MG63 (cell line): ENCODE measurements at regions not wholly inside any gene's neighbourhood (a gene's known extent, or its start where the extent isn't known, plus 50 kb on each side); places are given as distances from the start of the nearest gene placed in this dataset.

ENCODE experiments used
- DNase-seq: peaks from one replicate; pipeline ENCODE4 v3.0.0-alpha.2; 2020
- H3K27me3 ChIP-seq: fragments of 250-450 bp; sonication (Bioruptor Pico); 2 replicates; pipeline ENCODE4 v1.5.1; 2020; ENCODE audit warnings: mild to moderate bottlenecking, moderate library complexity
- H3K36me3 ChIP-seq: fragments of 250-450 bp; sonication (Bioruptor Pico); 2 replicates; pipeline ENCODE4 v1.5.1; 2020; ENCODE audit warnings: mild to moderate bottlenecking, moderate library complexity
- H3K4me3 ChIP-seq: fragments of 250-450 bp; sonication (Bioruptor Pico); 2 replicates; pipeline ENCODE4 v1.5.1; 2020; ENCODE audit warnings: mild to moderate bottlenecking, moderate library complexity
- H3K9me3 ChIP-seq: fragments of 250-450 bp; sonication (Bioruptor Pico); 2 replicates; pipeline ENCODE4 v1.5.1; 2020; ENCODE audit warnings: mild to moderate bottlenecking, moderate library complexity

DNA sequence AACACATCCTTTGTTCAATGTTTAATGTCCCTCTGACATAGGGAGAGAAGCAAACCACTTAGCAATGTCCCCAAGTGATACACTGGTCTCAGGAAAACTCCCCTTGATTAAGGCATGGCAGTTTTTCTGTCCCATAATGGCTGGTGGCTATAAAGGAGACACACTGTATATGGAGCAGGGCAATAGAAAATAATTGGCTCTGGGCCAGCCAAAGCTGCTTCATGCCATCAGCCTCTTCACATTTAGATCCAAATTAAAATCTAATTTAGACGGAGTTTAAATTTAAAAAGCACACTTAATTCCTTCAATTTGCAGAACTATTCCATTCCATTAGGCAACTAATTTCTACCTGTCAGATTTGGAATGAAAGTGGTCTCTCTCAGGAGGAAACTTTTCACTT lies 638.1 kb downstream of the DSC3 start:
- no peak for DNase-seq
- Histone ChIP-seq H3K4me3 (no peak overlapping the region), H3K27me3 (no peaks in the 10 kb centered on the region), H3K36me3 (no peaks in the 10 kb centered on the region), H3K9me3 (no peaks in the 10 kb centered on the region)

- no peak for DNase-seq
- H3K27me3 ChIP-seq: no peaks in the 10 kb centered on the region
Observed at GRCh38 chr18:30403278-30403677, 639.3 kb downstream of the DSC3 start.

GRCh38 chr18:30387401-30387800 lies 655.1 kb downstream of the DSC3 start:
- Histone ChIP-seq H3K9me3 (no peaks in the 10 kb centered on the region), H3K4me3 (no peak overlapping the region), H3K27me3 (no peaks in the 10 kb centered on the region), H3K36me3 (no peaks in the 10 kb centered on the region)
- DNase-seq: no peak

More at GRCh38 chr18:30403278-30403677, 639.3 kb downstream of the DSC3 start:
- Histone ChIP-seq H3K36me3 (no peaks in the 10 kb centered on the region), H3K4me3 (no peak overlapping the region), H3K9me3 (no peaks in the 10 kb centered on the region)

DNA sequence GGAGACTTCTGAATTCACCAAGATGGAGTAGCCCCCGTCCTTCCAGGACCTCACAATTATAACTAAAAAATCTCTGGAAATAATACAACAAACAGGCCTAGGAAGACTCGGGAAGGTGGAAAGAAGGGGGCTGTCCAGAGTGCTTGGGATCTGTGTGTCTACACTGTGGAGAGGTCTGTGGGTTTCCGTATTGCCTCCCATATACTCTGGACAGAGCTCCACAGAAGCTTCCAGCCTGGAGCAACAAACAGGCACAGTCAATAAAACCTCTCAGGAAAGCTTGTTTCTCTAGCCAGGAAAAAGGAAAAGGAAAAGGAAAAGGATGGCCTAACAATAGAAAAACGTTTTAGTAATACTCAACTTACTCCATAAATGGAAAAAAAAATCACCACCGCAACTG lies 655.9 kb downstream of the DSC3 start:
- H3K4me3 ChIP-seq: no peak overlapping the region
- H3K36me3 ChIP-seq: no peaks in the 10 kb centered on the region
- no peak for DNase-seq
- no peaks in the 10 kb centered on the region for H3K27me3 ChIP-seq
- H3K9me3 ChIP-seq: no peaks in the 10 kb centered on the region

DNA sequence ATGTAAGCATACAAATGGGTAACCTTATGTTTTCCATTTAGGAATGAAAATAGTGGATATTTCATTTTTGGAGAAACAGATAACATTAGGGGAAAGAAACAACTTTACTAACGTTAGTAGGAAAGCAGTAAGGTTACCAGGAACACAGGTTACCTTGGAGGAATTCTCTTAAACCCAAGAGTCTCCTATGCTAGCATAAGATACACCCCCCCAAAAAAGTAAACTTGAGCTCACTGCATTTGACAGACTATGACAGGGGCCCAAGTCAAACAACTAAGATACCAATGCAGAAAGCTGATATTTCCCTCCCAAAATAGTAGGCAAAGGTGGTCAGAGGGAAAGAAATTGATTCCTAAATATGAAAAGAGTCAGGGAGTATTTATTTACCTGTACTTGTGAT lies 656.9 kb downstream of the DSC3 start:
- Histone ChIP-seq H3K27me3 (no peaks in the 10 kb centered on the region), H3K4me3 (no peak overlapping the region), H3K36me3 (no peaks in the 10 kb centered on the region), H3K9me3 (no peaks in the 10 kb centered on the region)
- DNase-seq: no peak

DNA sequence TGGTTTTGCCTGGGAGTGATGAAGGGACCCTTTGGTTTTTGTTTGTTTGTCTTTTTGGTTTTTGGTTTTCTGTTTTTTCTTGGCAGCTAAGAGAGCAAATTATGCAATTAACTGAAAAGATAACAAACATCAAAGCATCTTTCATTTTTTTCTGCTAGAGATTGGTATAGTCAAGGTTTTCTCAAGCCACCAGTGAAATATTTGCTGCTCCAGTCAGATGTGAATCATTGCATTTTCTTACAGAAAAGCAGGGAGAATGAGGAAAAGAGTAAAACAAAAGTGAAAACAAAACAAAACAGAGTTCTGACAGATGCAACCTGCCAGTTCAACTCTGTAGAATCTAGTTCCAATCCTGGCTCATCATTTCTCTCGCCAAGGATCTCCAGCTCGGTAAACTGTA lies 660.7 kb downstream of the DSC3 start:
- no peaks in the 10 kb centered on the region for H3K36me3 ChIP-seq
- no peaks in the 10 kb centered on the region for H3K9me3 ChIP-seq
- H3K4me3 ChIP-seq: no peak overlapping the region
- H3K27me3 ChIP-seq: no peaks in the 10 kb centered on the region
- DNase-seq: no peak

- Histone ChIP-seq H3K36me3 (no peaks in the 10 kb centered on the region), H3K9me3 (no peaks in the 10 kb centered on the region; the same call in 1 of the 2 replicates), H3K4me3 (no peak overlapping the region), H3K27me3 (no peaks in the 10 kb centered on the region)
- DNase-seq: no peak
Observed at GRCh38 chr18:30378097-30378496, 664.4 kb downstream of the DSC3 start.

- H3K9me3 ChIP-seq: no peaks in the 10 kb centered on the region; the same call in 1 of the 2 replicates
- DNase-seq: no peak
- H3K4me3 ChIP-seq: no peak overlapping the region
- no peaks in the 10 kb centered on the region for H3K36me3 ChIP-seq
- no peaks in the 10 kb centered on the region for H3K27me3 ChIP-seq
Observed at GRCh38 chr18:30376515-30376914, 666.0 kb downstream of the DSC3 start.

GRCh38 chr18:30361864-30362540 lies 680.5 kb downstream of the DSC3 start:
- Histone ChIP-seq H3K27me3 (no peaks in the 10 kb centered on the region), H3K4me3 (no peak overlapping the region), H3K36me3 (no peaks in the 10 kb centered on the region), H3K9me3 (no peaks in the 10 kb centered on the region)
- DNase-seq: no peak

- H3K4me3 ChIP-seq: no peak overlapping the region
- H3K27me3 ChIP-seq: no peaks in the 10 kb centered on the region
- H3K36me3 ChIP-seq: no peaks in the 10 kb centered on the region
- H3K9me3 ChIP-seq: no peaks in the 10 kb centered on the region
- DNase-seq: no peak
Observed at GRCh38 chr18:30359521-30359920, 683.0 kb downstream of the DSC3 start.

DNA sequence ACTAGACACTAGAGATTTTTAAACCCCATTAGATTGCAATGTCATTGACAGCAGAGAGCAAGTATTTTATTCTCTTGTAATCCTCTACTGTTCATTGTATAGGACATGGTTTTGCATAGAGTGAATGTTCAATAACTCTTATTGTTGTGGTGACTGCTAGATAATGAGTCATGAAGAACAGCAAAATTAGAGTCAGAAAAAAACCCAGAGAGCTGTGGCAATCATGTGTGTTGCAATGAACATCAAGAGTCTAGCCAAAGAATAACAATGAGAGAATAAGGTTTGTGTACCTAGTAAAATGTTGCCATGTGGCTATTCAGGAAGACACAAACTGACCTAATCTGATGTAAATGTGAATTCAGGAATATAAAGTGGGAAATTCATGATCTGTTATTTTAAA lies 684.0 kb downstream of the DSC3 start:
- Histone ChIP-seq H3K36me3 (no peaks in the 10 kb centered on the region), H3K9me3 (no peaks in the 10 kb centered on the region), H3K27me3 (no peaks in the 10 kb centered on the region), H3K4me3 (no peak overlapping the region)
- DNase-seq: no peak

- DNase-seq: no peak
- no peaks in the 10 kb centered on the region for H3K27me3 ChIP-seq
- no peak overlapping the region for H3K4me3 ChIP-seq
- H3K9me3 ChIP-seq: no peaks in the 10 kb centered on the region
- H3K36me3 ChIP-seq: no peaks in the 10 kb centered on the region
Observed at GRCh38 chr18:30352551-30353168, 689.9 kb downstream of the DSC3 start.

- no peak overlapping the region for H3K4me3 ChIP-seq
- no peak for DNase-seq
- H3K36me3 ChIP-seq: no peaks in the 10 kb centered on the region
- H3K9me3 ChIP-seq: no peaks in the 10 kb centered on the region
- no peaks in the 10 kb centered on the region for H3K27me3 ChIP-seq
Observed at GRCh38 chr18:30350263-30350662, 692.3 kb downstream of the DSC3 start.

GRCh38 chr18:30343090-30343489 lies 699.5 kb downstream of the DSC3 start:
- no peaks in the 10 kb centered on the region for H3K36me3 ChIP-seq
- no peaks in the 10 kb centered on the region for H3K9me3 ChIP-seq
- no peak overlapping the region for H3K4me3 ChIP-seq
- H3K27me3 ChIP-seq: no peaks in the 10 kb centered on the region
- no peak for DNase-seq

DNA sequence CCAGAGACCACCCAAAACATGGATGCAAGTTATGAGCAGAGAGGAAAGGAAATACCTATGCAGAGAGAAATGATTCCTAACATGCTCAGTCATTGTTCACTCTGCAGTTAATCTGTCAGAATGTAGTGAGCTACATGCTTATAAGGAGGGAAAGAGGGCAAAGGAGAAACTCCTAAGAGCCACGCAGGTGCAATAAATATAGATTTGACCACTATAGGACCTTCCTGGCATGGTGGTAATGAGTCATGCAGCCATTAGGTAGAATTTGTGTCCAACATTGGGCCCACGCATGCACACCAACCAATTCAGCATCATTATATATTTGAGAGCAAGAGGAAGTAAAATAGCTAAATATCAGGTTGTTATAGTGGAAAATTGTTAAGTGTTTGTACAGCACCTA lies 699.9 kb downstream of the DSC3 start:
- Histone ChIP-seq H3K4me3 (no peak overlapping the region), H3K36me3 (no peaks in the 10 kb centered on the region), H3K9me3 (no peaks in the 10 kb centered on the region), H3K27me3 (no peaks in the 10 kb centered on the region)
- no peak for DNase-seq

DNA sequence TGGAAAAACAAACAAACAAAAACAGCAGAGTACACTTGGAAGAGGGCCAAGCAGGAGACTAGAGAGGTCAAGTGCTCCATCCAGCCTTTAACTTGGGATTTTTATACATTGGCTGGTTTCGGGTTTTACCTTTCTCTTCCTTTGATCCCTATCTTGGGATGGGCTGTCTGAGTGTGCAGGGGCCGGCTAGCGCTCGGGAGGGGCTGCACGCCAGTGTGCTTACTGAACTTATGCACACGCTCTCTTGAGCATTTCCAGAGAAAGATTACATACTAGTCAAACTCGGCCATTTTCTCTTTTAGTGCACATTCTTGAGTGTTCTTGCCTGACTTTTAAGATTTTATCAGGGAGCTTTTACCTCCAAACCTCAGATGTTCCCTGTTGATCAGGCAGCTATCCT lies 707.8 kb downstream of the DSC3 start:
- Histone ChIP-seq H3K36me3 (no peaks in the 10 kb centered on the region), H3K27me3 (no peaks in the 10 kb centered on the region), H3K9me3 (no peaks in the 10 kb centered on the region), H3K4me3 (no peak overlapping the region)
- DNase-seq: no peak

DNA sequence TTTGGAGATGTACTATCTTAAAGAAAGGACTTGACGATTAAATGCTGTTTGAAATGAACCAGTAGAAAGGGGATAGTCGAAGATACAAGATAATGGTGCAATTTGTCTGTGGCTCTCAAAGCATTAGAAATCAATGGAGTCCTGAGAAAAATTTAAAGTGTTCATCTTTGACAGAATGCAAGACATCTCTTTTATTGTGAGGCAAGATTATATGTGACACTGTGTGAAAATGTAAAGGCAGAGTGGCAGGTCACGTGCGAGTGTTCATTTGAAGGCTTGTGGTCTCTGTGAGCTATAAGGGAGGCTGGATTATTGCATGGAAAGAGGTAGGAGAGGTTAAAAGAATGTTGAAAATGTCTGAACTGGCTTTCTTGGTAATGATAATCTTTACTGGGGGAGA lies 709.2 kb downstream of the DSC3 start:
- H3K36me3 ChIP-seq: no peaks in the 10 kb centered on the region
- H3K9me3 ChIP-seq: no peaks in the 10 kb centered on the region
- no peak for DNase-seq
- H3K4me3 ChIP-seq: no peak overlapping the region
- no peaks in the 10 kb centered on the region for H3K27me3 ChIP-seq

DNA sequence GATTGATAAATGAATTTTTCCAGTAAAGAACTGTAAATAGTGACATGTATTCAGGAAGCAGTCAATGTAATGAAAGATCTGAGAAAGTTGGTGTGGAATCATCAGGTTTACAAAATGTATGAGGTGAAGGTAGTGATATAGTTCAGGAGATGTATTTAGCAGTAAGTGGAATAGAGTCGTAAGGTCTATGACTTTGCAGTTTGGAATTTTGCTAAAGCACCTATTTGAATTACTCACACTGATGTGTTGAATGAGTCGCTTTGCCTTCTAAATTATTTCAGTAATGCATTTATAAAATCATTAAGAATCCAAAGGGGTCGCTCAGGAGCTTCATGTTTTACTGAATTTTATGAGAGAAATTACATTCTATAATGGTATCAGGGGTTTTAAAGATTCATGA lies 713.7 kb downstream of the DSC3 start:
- H3K36me3 ChIP-seq: no peaks in the 10 kb centered on the region
- no peaks in the 10 kb centered on the region for H3K27me3 ChIP-seq
- no peak for DNase-seq
- H3K4me3 ChIP-seq: no peak overlapping the region
- no peaks in the 10 kb centered on the region for H3K9me3 ChIP-seq
